HCEC 1CT (cell line): ENCODE measurements at regions not wholly inside any gene's neighbourhood (a gene's known extent, or its start where the extent isn't known, plus 50 kb on each side); places are given as distances from the start of the nearest gene placed in this dataset.
"Not testable (repeated sequence)": the region's sequence is repeated elsewhere in the genome, so short reads cannot be mapped to it uniquely, and the experiment has no call there.

Source experiments
- DNase-seq: peaks from one replicate; pipeline ENCODE4 v3.0.0-alpha.2; 2017

GRCh38 chr9:62877987-62878386, 1688.2 kb downstream of the SPATA31A7 start:
- not testable (repeated sequence) for DNase-seq

GRCh38 chr9:62880453-62880852, 1690.6 kb downstream of the SPATA31A7 start:
- DNase-seq = not testable (repeated sequence)

GRCh38 chr9:62880971-62881370, 1691.1 kb downstream of the SPATA31A7 start:
- DNase-seq = not testable (repeated sequence)

- not testable (repeated sequence) for DNase-seq
Observed at GRCh38 chr9:62881811-62882210, 1692.0 kb downstream of the SPATA31A7 start.

GRCh38 chr9:62882717-62883116, 1692.9 kb downstream of the SPATA31A7 start:
- not testable (repeated sequence) for DNase-seq

GRCh38 chr9:62896692-62897091, 1706.9 kb downstream of the SPATA31A7 start:
- not testable (repeated sequence) for DNase-seq

- DNase-seq = peak; percentile 3
Observed at GRCh38 chr9:62897411-62898225, 1707.8 kb downstream of the SPATA31A7 start.

GRCh38 chr9:62899666-62900065, 1709.8 kb downstream of the SPATA31A7 start:
- DNase-seq = not testable (repeated sequence)

- not testable (repeated sequence) for DNase-seq
Observed at GRCh38 chr9:62904061-62904460, 1714.2 kb downstream of the SPATA31A7 start.

- DNase-seq = not testable (repeated sequence)
Observed at GRCh38 chr9:62905722-62906121, 1715.9 kb downstream of the SPATA31A7 start.

- DNase-seq = not testable (repeated sequence)
Observed at GRCh38 chr9:62907866-62908265, 1718.0 kb downstream of the SPATA31A7 start.

GRCh38 chr9:62908271-62908670, 1718.4 kb downstream of the SPATA31A7 start:
- DNase-seq = not testable (repeated sequence)

- DNase-seq = not testable (repeated sequence)
Observed at GRCh38 chr9:62909447-62909846, 1719.6 kb downstream of the SPATA31A7 start.

GRCh38 chr9:62912278-62912677, 1722.4 kb downstream of the SPATA31A7 start:
- DNase-seq = not testable (repeated sequence)

GRCh38 chr9:62915168-62915567, 1725.3 kb downstream of the SPATA31A7 start:
- DNase-seq = not testable (repeated sequence)

GRCh38 chr9:62915661-62916060, 1725.8 kb downstream of the SPATA31A7 start:
- DNase-seq = not testable (repeated sequence)

- not testable (repeated sequence) for DNase-seq
Observed at GRCh38 chr9:62918648-62919385, 1729.0 kb downstream of the SPATA31A7 start.

GRCh38 chr9:62931484-62931883, 1741.6 kb downstream of the SPATA31A7 start:
- not testable (repeated sequence) for DNase-seq

- DNase-seq = not testable (repeated sequence)
Observed at GRCh38 chr9:62952840-62953239, 1763.0 kb downstream of the SPATA31A7 start.
